NCI-H146 treated with DMSO at 0.1 percent for 48 hours (cell line): ENCODE measurements at regions not wholly inside any gene's neighbourhood (a gene's known extent, or its start where the extent isn't known, plus 50 kb on each side); places are given as distances from the start of the nearest gene placed in this dataset.

Experiments used
- DNase-seq: peaks from one replicate; lab custom pipeline; 2025; ENCODE audit not compliant: unreplicated experiment; lab: John Stamatoyannopoulos, UW

GRCh38 chr2:217420854-217421253 lies 561.0 kb upstream of the TNP1 start:
- no peak for DNase-seq

- no peak for DNase-seq
Measured at GRCh38 chr2:217419055-217419671, 559.3 kb upstream of the TNP1 start.

GRCh38 chr2:217418544-217418943 lies 558.7 kb upstream of the TNP1 start:
- no peak for DNase-seq

- no peak for DNase-seq
Measured at GRCh38 chr2:217418090-217418489, 558.2 kb upstream of the TNP1 start.

- DNase-seq: no peak
Measured at GRCh38 chr2:217417536-217417935, 557.7 kb upstream of the TNP1 start.

- no peak for DNase-seq
Measured at GRCh38 chr2:217415316-217415715, 555.5 kb upstream of the TNP1 start.

GRCh38 chr2:217414429-217414828 lies 554.6 kb upstream of the TNP1 start:
- DNase-seq: no peak

GRCh38 chr2:217413193-217413592 lies 553.3 kb upstream of the TNP1 start:
- no peak for DNase-seq

GRCh38 chr2:217412721-217413120 lies 552.9 kb upstream of the TNP1 start:
- DNase-seq: no peak

- DNase-seq: no peak
Measured at GRCh38 chr2:217412277-217412676, 552.4 kb upstream of the TNP1 start.

- DNase-seq: no peak
Measured at GRCh38 chr2:217410681-217410960, 550.8 kb upstream of the TNP1 start.

GRCh38 chr2:217409949-217410680 lies 550.3 kb upstream of the TNP1 start:
- DNase-seq: no peak

- no peak for DNase-seq
Measured at GRCh38 chr2:217407362-217407761, 547.5 kb upstream of the TNP1 start.

GRCh38 chr2:217404236-217404760 lies 544.4 kb upstream of the TNP1 start:
- no peak for DNase-seq

- DNase-seq: no peak
Measured at GRCh38 chr2:217402761-217403383, 543.0 kb upstream of the TNP1 start.

- DNase-seq: no peak
Measured at GRCh38 chr2:217402144-217402543, 542.3 kb upstream of the TNP1 start.

GRCh38 chr2:217399291-217399690 lies 539.4 kb upstream of the TNP1 start:
- no peak for DNase-seq

GRCh38 chr2:217398860-217399259 lies 539.0 kb upstream of the TNP1 start:
- no peak for DNase-seq

- DNase-seq: no peak
Measured at GRCh38 chr2:217398101-217398500, 538.2 kb upstream of the TNP1 start.

GRCh38 chr2:217396586-217396985 lies 536.7 kb upstream of the TNP1 start:
- DNase-seq: no peak

- DNase-seq: no peak
Measured at GRCh38 chr2:217396165-217396564, 536.3 kb upstream of the TNP1 start.
